Caco-2 (cell line): ENCODE measurements at regions not wholly inside any gene's neighbourhood (a gene's known extent, or its start where the extent isn't known, plus 50 kb on each side); places are given as distances from the start of the nearest gene placed in this dataset.
"Not testable (repeated sequence)": the region's sequence is repeated elsewhere in the genome, so short reads cannot be mapped to it uniquely, and the experiment has no call there.

Experiments
- BruUV-seq: library from RNA; stranded (reverse); fragments of 400-500 nt; replicated peaks from 2 replicates; lab custom pipeline; 2021; lab: Mats Ljungman, UMichigan
- CTCF ChIA-PET: fragments of 300-600 bp; sonication (Branson Sonifier 250); formaldehyde crosslinking; loops from one replicate; lab custom pipeline; 2022; ENCODE audit warnings: antibody characterized with exemption; lab: Charles Lee
- POLR2A ChIA-PET: fragments of 300-600 bp; sonication (Branson Sonifier 250); formaldehyde crosslinking; loops from one replicate; lab custom pipeline; 2022; ENCODE audit warnings: antibody characterized with exemption; lab: Charles Lee
- DNase-seq, 2 experiments: peaks; one replicate each; pipeline versions ENCODE4 v3.0.0 to v3.0.0-alpha.2; 2020 to 2022
- H3K27me3 ChIP-seq: replicated peaks from 2 replicates; pipeline ENCODE4 v1.6.0; 2011; ENCODE audit warnings: low read length; ENCODE audit not compliant: control insufficient read depth, insufficient read depth
- H3K36me3 ChIP-seq: 2 replicates; pipeline ENCODE4 v1.5.1; 2011; ENCODE audit warnings: low read length; ENCODE audit not compliant: control insufficient read depth, insufficient read depth
- H3K4me1 ChIP-seq: fragments of 250-450 bp; sonication (Bioruptor Pico); 2 replicates; pipeline ENCODE4 v1.5.1; 2020; ENCODE audit warnings: mild to moderate bottlenecking
- H3K4me3 ChIP-seq: 2 replicates; pipeline ENCODE4 v1.5.1; 2011; ENCODE audit warnings: low read depth, mild to moderate bottlenecking, control low read depth, low read length
- H3K9me3 ChIP-seq: fragments of 250-450 bp; sonication (Bioruptor Pico); 2 replicates; pipeline ENCODE4 v1.5.1; 2020; ENCODE audit warnings: mild to moderate bottlenecking, moderate library complexity
- H3K27ac Mint-ChIP-seq: one replicate; pipeline ENCODE4 v1.8.0; 2022; ENCODE audit warnings: mixed read lengths; ENCODE audit not compliant: unreplicated experiment
- H3K27me3 Mint-ChIP-seq: one replicate; pipeline ENCODE4 v1.8.0; 2022; ENCODE audit warnings: mixed read lengths; ENCODE audit not compliant: insufficient read depth, unreplicated experiment
- H3K36me3 Mint-ChIP-seq: one replicate; pipeline ENCODE4 v1.8.0; 2022; ENCODE audit warnings: mild to moderate bottlenecking, mixed read lengths; ENCODE audit not compliant: insufficient read depth, unreplicated experiment
- H3K4me1 Mint-ChIP-seq: one replicate; pipeline ENCODE4 v1.8.0; 2022; ENCODE audit warnings: low read depth, mixed read lengths; ENCODE audit not compliant: unreplicated experiment
- H3K4me3 Mint-ChIP-seq: one replicate; pipeline ENCODE4 v1.8.0; 2022; ENCODE audit warnings: mild to moderate bottlenecking, moderate library complexity, mixed read lengths; ENCODE audit not compliant: unreplicated experiment
- H3K9me3 Mint-ChIP-seq: one replicate; pipeline ENCODE4 v1.8.0; 2022; ENCODE audit warnings: mixed read lengths; ENCODE audit not compliant: unreplicated experiment
- intact Hi-C: fragments of 100-400 bp; cut with micrococcal nuclease; formaldehyde crosslinking; loops from one replicate; pipeline ENCODE4 v1.10.0; 2022; ENCODE audit not compliant: unreplicated experiment
- TF ChIP-seq, protein P1 (sequence below), 2 experiments: fragments of 200-600 bp in 1 of 2; IDR thresholded peaks; 1 replicate in 1 of 2; 2 replicates in 1 of 2; pipeline versions ENCODE4 v1.5.1 to v1.8.0; 2011 to 2022; ENCODE audit warnings: antibody characterized with exemption in 1 of 2, control low read depth in 1 of 2, inconsistent platforms in 1 of 2, low read depth in 1 of 2, low read length in 1 of 2, mild to moderate bottlenecking in 1 of 2, moderate library complexity in 1 of 2; ENCODE audit not compliant: insufficient read depth in 1 of 2, severe bottlenecking in 1 of 2, unreplicated experiment in 1 of 2

DNA sequence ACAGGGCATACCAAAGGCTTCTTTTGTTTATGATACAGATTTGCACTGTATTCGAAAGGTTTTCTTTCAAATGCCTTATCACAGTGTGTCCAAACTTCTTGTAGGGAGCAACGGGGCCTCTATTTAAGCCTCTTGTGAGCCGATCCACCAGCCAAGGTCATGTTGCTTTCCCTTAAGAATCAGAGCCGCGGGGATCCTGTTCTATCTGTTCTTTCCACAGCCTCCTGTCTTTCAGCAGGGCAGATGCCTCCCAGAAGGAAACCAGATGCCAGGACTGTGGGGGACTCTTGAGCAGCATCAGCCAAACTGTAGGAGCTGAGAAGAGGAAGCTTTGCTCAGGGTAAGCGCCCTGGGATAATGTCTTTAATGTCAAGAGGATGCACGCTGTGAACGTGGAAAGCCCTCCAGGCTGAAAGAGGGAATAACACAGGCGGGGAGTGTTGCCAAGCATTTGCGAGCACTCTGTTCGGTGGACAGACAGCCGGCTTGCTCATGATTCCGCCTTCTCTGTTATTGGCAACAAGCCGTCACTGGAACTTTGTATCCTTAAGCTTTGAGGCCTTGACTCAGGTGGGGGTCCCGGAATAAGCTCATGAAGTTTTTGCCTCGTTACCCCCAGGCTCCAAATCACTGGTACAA, 279.8 kb upstream of the FRG1 start:
- TF ChIP-seq, protein P1, sequence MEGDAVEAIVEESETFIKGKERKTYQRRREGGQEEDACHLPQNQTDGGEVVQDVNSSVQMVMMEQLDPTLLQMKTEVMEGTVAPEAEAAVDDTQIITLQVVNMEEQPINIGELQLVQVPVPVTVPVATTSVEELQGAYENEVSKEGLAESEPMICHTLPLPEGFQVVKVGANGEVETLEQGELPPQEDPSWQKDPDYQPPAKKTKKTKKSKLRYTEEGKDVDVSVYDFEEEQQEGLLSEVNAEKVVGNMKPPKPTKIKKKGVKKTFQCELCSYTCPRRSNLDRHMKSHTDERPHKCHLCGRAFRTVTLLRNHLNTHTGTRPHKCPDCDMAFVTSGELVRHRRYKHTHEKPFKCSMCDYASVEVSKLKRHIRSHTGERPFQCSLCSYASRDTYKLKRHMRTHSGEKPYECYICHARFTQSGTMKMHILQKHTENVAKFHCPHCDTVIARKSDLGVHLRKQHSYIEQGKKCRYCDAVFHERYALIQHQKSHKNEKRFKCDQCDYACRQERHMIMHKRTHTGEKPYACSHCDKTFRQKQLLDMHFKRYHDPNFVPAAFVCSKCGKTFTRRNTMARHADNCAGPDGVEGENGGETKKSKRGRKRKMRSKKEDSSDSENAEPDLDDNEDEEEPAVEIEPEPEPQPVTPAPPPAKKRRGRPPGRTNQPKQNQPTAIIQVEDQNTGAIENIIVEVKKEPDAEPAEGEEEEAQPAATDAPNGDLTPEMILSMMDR (IDR thresholded peaks at IDR 0.05; ENCODE audit: insufficient read depth in 1 of 2, low read depth in 1 of 2, low read length in 1 of 2, severe bottlenecking in 1 of 2, unreplicated experiment in 1 of 2): no peak
- H3K9me3 ChIP-seq: no peaks in the 10 kb centered on the region
- ChIA-PET POLR2A (no interaction called here), CTCF (no interaction called here)
- H3K4me3 ChIP-seq: no peak overlapping the region
- Mint-ChIP-seq H3K27ac (no peak overlapping the region), H3K36me3 (no peaks in the 10 kb centered on the region), H3K4me3 (no peak overlapping the region), H3K4me1 (no peaks in the 10 kb centered on the region), H3K9me3 (no peaks in the 10 kb centered on the region), H3K27me3 (no peaks in the 10 kb centered on the region)
- no TSS peak for BruUV-seq
- intact Hi-C loops: no loop called here
- H3K27me3 ChIP-seq: no peaks in the 10 kb centered on the region
- no peaks in the 10 kb centered on the region for H3K4me1 ChIP-seq
- no peak for DNase-seq
- H3K36me3 ChIP-seq: no peaks in the 10 kb centered on the region

- Histone ChIP-seq H3K4me1 (no peaks in the 10 kb centered on the region), H3K27me3 (no peaks in the 10 kb centered on the region), H3K4me3 (no peak overlapping the region), H3K36me3 (no peaks in the 10 kb centered on the region), H3K9me3 (no peaks in the 10 kb centered on the region)
- POLR2A ChIA-PET: no interaction called here
- H3K4me3 Mint-ChIP-seq: no peak overlapping the region
- intact Hi-C loops: no loop called here
- H3K27me3 Mint-ChIP-seq: no peaks in the 10 kb centered on the region
- H3K4me1 Mint-ChIP-seq: no peaks in the 10 kb centered on the region
- DNase-seq: no peak
- BruUV-seq: no TSS peak
- CTCF ChIA-PET: no interaction called here
- TF ChIP-seq, protein P1 (IDR thresholded peaks at IDR 0.05; ENCODE audit: insufficient read depth in 1 of 2, low read depth in 1 of 2, low read length in 1 of 2, severe bottlenecking in 1 of 2, unreplicated experiment in 1 of 2): no peak
- no peaks in the 10 kb centered on the region for H3K9me3 Mint-ChIP-seq
- H3K27ac Mint-ChIP-seq: no peak overlapping the region
- no peaks in the 10 kb centered on the region for H3K36me3 Mint-ChIP-seq
These were observed 275.9 kb upstream of the FRG1 start for GRCh38 chr4:189664693-189665250.

DNA sequence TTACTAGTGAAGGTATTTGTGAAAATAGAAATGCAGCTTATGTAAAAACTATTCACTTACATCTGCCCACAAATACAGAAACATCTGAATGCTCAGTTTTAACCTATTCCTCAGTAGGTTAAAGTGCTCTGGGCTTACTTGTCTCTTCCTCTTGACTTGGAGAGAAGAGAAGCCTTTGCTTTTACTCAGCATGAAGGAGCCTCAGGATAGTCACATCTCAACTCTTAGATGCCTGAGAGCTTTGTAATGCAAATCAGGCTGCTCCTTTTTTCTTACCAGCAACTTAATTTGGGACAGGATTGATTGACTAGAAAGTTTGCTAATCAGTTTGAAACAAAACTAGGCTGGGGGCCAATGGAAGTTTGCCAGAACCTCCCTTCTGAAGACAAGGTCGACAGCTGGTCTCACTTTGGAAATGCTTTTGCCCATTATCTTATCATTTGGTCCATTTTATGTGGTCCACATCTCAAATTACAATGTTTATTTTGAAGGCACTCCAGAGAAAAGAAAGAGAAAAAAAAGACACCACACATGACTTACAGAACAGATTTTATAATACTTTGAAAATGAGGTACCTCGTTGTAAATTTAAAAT, 274.9 kb upstream of the FRG1 start:
- H3K9me3 Mint-ChIP-seq, H3K4me1 ChIP-seq, BruUV-seq, H3K27me3 Mint-ChIP-seq, H3K4me3 ChIP-seq, H3K27me3 ChIP-seq, CTCF ChIA-PET, H3K4me3 Mint-ChIP-seq, H3K36me3 Mint-ChIP-seq, intact Hi-C loops, DNase-seq, H3K27ac Mint-ChIP-seq, H3K36me3 ChIP-seq, POLR2A ChIA-PET, H3K4me1 Mint-ChIP-seq, H3K9me3 ChIP-seq: not testable (repeated sequence)

DNA sequence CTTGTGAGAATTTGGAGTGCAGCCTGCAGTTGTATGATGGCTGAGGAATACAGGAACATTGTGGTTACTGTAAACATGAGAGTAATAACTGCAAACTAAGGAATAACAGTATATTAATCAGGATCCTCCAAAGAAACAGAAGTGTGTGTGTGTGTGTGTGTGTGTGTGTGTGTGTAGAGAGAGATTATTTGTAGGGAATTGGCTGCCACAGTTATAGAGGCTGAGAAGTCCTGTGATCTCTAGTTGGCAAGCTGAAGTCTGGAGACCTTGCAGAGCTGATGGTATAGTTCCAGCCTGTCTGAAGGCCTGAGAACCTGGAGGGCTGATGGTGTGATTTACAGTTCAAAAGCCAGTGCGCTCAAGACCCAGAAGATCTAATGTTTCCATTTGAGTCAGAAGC, 273.3 kb upstream of the FRG1 start:
- POLR2A ChIA-PET, CTCF ChIA-PET, DNase-seq, H3K4me3 ChIP-seq, H3K9me3 Mint-ChIP-seq, H3K4me3 Mint-ChIP-seq, H3K27me3 ChIP-seq, H3K36me3 ChIP-seq, H3K27me3 Mint-ChIP-seq, BruUV-seq, H3K4me1 ChIP-seq, H3K27ac Mint-ChIP-seq, intact Hi-C loops, H3K4me1 Mint-ChIP-seq, H3K36me3 Mint-ChIP-seq, H3K9me3 ChIP-seq: not testable (repeated sequence)

GRCh38 chr4:189697675-189698245, 242.9 kb upstream of the FRG1 start:
- H3K27me3 Mint-ChIP-seq, CTCF ChIA-PET, H3K9me3 Mint-ChIP-seq, H3K4me3 Mint-ChIP-seq, H3K36me3 ChIP-seq, DNase-seq, H3K9me3 ChIP-seq, H3K36me3 Mint-ChIP-seq, H3K4me1 Mint-ChIP-seq, POLR2A ChIA-PET, H3K27me3 ChIP-seq, H3K4me1 ChIP-seq, H3K27ac Mint-ChIP-seq, intact Hi-C loops, BruUV-seq, H3K4me3 ChIP-seq: not testable (repeated sequence)
